IMR-90 (cell line): ENCODE measurements at regions not wholly inside any gene's neighbourhood (a gene's known extent, or its start where the extent isn't known, plus 50 kb on each side); places are given as distances from the start of the nearest gene placed in this dataset.

Source experiments
- CEBPB ChIP-seq: IDR thresholded peaks from 2 replicates; pipeline ENCODE4 v1.6.1; 2012; ENCODE audit warnings: low read depth, low read length, improper control_type of control experiment
- CHD1 ChIP-seq: IDR thresholded peaks from 2 replicates; pipeline ENCODE4 v1.6.1; 2012; ENCODE audit warnings: low read depth, low read length, improper control_type of control experiment
- ELK1 ChIP-seq: fragments of 150-350 bp; IDR thresholded peaks from 2 replicates; pipeline ENCODE4 v1.6.1; 2016; ENCODE audit warnings: low read depth, mild to moderate bottlenecking, low read length, moderate library complexity, borderline replicate concordance
- MAZ ChIP-seq: IDR thresholded peaks from 2 replicates; pipeline ENCODE4 v1.6.1; 2012; ENCODE audit warnings: low read depth, mild to moderate bottlenecking, low read length, improper control_type of control experiment, moderate library complexity, borderline replicate concordance
- MXI1 ChIP-seq: IDR thresholded peaks from 2 replicates; pipeline ENCODE4 v1.6.1; 2012; ENCODE audit warnings: low read depth, mild to moderate bottlenecking, low read length, moderate library complexity, borderline replicate concordance
- NFE2L2 ChIP-seq: fragments of 150-350 bp; IDR thresholded peaks from 2 replicates; pipeline ENCODE4 v1.6.1; 2016; ENCODE audit warnings: low read depth, mild to moderate bottlenecking, low read length
- POLR2A ChIP-seq: IDR thresholded peaks from 2 replicates; pipeline ENCODE4 v1.6.1; 2012; ENCODE audit warnings: mild to moderate bottlenecking, low read depth, low read length
- RAD21 ChIP-seq: IDR thresholded peaks from 2 replicates; pipeline ENCODE4 v1.6.1; 2012; ENCODE audit warnings: low read length, improper control_type of control experiment
- RFX5 ChIP-seq: IDR thresholded peaks from 2 replicates; pipeline ENCODE4 v1.8.0; 2012; ENCODE audit warnings: low read depth, mild to moderate bottlenecking, low read length, moderate library complexity
- SMC3 ChIP-seq: fragments of 150-350 bp; IDR thresholded peaks from 2 replicates; pipeline ENCODE4 v1.6.1; 2016; ENCODE audit warnings: low read depth, mild to moderate bottlenecking, antibody characterized with exemption, low read length, moderate library complexity
- TF ChIP-seq, protein P1 (sequence below): conservative IDR thresholded peaks from 2 replicates; pipeline ENCODE4 v1.5.1; 2012; ENCODE audit warnings: mild to moderate bottlenecking, low read depth, low read length, improper control_type of control experiment
- TF ChIP-seq, protein P2 (sequence below): fragments of 150-350 bp; IDR thresholded peaks from 2 replicates; pipeline ENCODE4 v1.6.1; 2017; ENCODE audit warnings: mild to moderate bottlenecking, antibody characterized with exemption, low read length, low read depth

- TF ChIP-seq, protein P1, sequence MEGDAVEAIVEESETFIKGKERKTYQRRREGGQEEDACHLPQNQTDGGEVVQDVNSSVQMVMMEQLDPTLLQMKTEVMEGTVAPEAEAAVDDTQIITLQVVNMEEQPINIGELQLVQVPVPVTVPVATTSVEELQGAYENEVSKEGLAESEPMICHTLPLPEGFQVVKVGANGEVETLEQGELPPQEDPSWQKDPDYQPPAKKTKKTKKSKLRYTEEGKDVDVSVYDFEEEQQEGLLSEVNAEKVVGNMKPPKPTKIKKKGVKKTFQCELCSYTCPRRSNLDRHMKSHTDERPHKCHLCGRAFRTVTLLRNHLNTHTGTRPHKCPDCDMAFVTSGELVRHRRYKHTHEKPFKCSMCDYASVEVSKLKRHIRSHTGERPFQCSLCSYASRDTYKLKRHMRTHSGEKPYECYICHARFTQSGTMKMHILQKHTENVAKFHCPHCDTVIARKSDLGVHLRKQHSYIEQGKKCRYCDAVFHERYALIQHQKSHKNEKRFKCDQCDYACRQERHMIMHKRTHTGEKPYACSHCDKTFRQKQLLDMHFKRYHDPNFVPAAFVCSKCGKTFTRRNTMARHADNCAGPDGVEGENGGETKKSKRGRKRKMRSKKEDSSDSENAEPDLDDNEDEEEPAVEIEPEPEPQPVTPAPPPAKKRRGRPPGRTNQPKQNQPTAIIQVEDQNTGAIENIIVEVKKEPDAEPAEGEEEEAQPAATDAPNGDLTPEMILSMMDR: no peak
- TF ChIP-seq, protein P2, sequence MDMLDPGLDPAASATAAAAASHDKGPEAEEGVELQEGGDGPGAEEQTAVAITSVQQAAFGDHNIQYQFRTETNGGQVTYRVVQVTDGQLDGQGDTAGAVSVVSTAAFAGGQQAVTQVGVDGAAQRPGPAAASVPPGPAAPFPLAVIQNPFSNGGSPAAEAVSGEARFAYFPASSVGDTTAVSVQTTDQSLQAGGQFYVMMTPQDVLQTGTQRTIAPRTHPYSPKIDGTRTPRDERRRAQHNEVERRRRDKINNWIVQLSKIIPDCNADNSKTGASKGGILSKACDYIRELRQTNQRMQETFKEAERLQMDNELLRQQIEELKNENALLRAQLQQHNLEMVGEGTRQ: no peak
- TF ChIP-seq CHD1 (no peak), POLR2A (no peak), RFX5 (no peak), SMC3 (no peak), CEBPB (no peak), MAZ (no peak), RAD21 (no peak), ELK1 (no peak), NFE2L2 (no peak), MXI1 (no peak)
These were observed 59.3 kb upstream of the MYCN start for GRCh38 chr2:15881120-15881433.
